HepG2 (cell line): ENCODE measurements at regions not wholly inside any gene's neighbourhood (a gene's known extent, or its start where the extent isn't known, plus 50 kb on each side); places are given as distances from the start of the nearest gene placed in this dataset.

ENCODE experiments used
- ATAC-seq: fragments of 200-7000 bp; cut with Tn5 transposase; 3 replicates; pipeline ENCODE4 v1.9.1; 2020; ENCODE audit warnings: mild to moderate bottlenecking, moderate library complexity
- BruUV-seq: library from RNA; stranded (reverse); fragments of 400-500 nt; replicated peaks from 2 replicates; lab custom pipeline; 2021; lab: Mats Ljungman, UMichigan
- CTCF ChIA-PET: fragments of 300-600 bp; formaldehyde crosslinking; extraction: SDS; loops from one replicate; lab custom pipeline; 2021; ENCODE audit warnings: low total read pairs, inconsistent platforms, low intra/inter-chr PET ratio; lab: Yijun Ruan, JAX
- POLR2A ChIA-PET: fragments of 350-600 bp; sonication (Branson Sonifier 250); formaldehyde crosslinking; loops from one replicate; lab custom pipeline; 2020; ENCODE audit warnings: antibody characterized with exemption, inconsistent platforms; lab: Yijun Ruan, JAX
- DNase-seq: peaks from one replicate; pipeline ENCODE4 v3.0.0-alpha.2; 2015; ENCODE audit warnings: low spot score
- FAIRE-seq: peaks from 3 replicates; lab custom pipeline; 2011; peaks lifted over from hg19 to GRCh38; lab: Jason Lieb, UNC
- H2AFZ ChIP-seq: one replicate; pipeline ENCODE4 v1.6.1; 2011; ENCODE audit warnings: low read length, inconsistent platforms
- H3K27ac ChIP-seq: fragments of 300-600 bp; 3 replicates; pipeline ENCODE4 v1.8.0; 2011; ENCODE audit warnings: mixed run types, mild to moderate bottlenecking, mixed read lengths, low read length, inconsistent platforms; ENCODE audit not compliant: insufficient read depth; ENCODE audit errors: extremely low read length
- H3K27me3 ChIP-seq, 2 experiments: fragments of 200-600 bp in 1 of 2; 2 replicates in 1 of 2; 3 replicates in 1 of 2; pipeline versions ENCODE4 v1.6.0 to v1.8.0; 2011; ENCODE audit warnings: low read length in 2 of 2, mild to moderate bottlenecking in 2 of 2, moderate library complexity in 2 of 2, inconsistent platforms in 1 of 2; ENCODE audit not compliant: insufficient read depth in 2 of 2, control insufficient read depth in 1 of 2
- H3K36me3 ChIP-seq, 2 experiments: fragments of 200-600 bp in 1 of 2; replicated peaks in 1 of 2; 2 replicates in 1 of 2; 3 replicates in 1 of 2; pipeline versions ENCODE4 v1.5.1 to v1.8.0; 2011; ENCODE audit warnings: low read length in 2 of 2, inconsistent platforms in 1 of 2; ENCODE audit not compliant: insufficient read depth in 2 of 2, control insufficient read depth in 1 of 2
- H3K4me1 ChIP-seq: 2 replicates; pipeline ENCODE4 v1.5.1; 2012; ENCODE audit warnings: low read length, inconsistent platforms; ENCODE audit not compliant: insufficient read depth
- H3K4me2 ChIP-seq: 2 replicates; pipeline ENCODE4 v1.6.0; 2011; ENCODE audit warnings: low read depth, low read length, inconsistent platforms
- H3K4me3 ChIP-seq, 3 experiments: fragments of 200-600 bp in 1 of 3; sonication (generic), shearing (Covaris generic) in 1 of 3; replicated peaks in 1 of 3; 2 replicates each; pipeline ENCODE4 v1.5.1; 2011 to 2016; ENCODE audit warnings: low read length in 3 of 3, inconsistent platforms in 2 of 3, low read depth in 2 of 3, mild to moderate bottlenecking in 2 of 3, control low read depth in 1 of 3, mixed read lengths in 1 of 3; ENCODE audit not compliant: insufficient read depth in 1 of 3
- H3K79me2 ChIP-seq: one replicate; pipeline ENCODE4 v1.6.1; 2011; ENCODE audit warnings: low read length, inconsistent platforms; ENCODE audit not compliant: insufficient read depth
- H3K9ac ChIP-seq: 2 replicates; pipeline ENCODE4 v1.6.0; 2011; ENCODE audit warnings: mild to moderate bottlenecking, low read depth, low read length, inconsistent platforms; ENCODE audit not compliant: insufficient read depth
- H3K9me3 ChIP-seq: 2 replicates; pipeline ENCODE4 v1.5.1; 2012; ENCODE audit warnings: mild to moderate bottlenecking, low read length
- H4K20me1 ChIP-seq: 2 replicates; pipeline ENCODE4 v1.6.0; 2011; ENCODE audit warnings: inconsistent platforms, mild to moderate bottlenecking, low read length, moderate library complexity; ENCODE audit not compliant: insufficient read depth
- ATAD3A ChIP-seq: sonication (generic); formaldehyde crosslinking; IDR thresholded peaks from 2 replicates; pipeline ENCODE4 v1.4.0; 2020; ENCODE audit warnings: missing genetic modification reagents
- CEBPG ChIP-seq: IDR thresholded peaks from 2 replicates; pipeline ENCODE4 v1.6.1; 2016
- CREB1 ChIP-seq, 2 experiments: fragments of 450-650 bp in 1 of 2; IDR thresholded peaks; 2 replicates each; pipeline ENCODE4 v1.6.1; 2016 to 2017; ENCODE audit warnings: control low read depth in 1 of 2, mild to moderate bottlenecking in 1 of 2, missing compliant biosample characterization in 1 of 2, missing genetic modification characterization in 1 of 2
- HMG20B ChIP-seq: conservative IDR thresholded peaks from 2 replicates; pipeline ENCODE4 v1.6.1; 2016; ENCODE audit warnings: missing genetic modification reagents, missing compliant biosample characterization
- HNF4G ChIP-seq, 2 experiments: sonication (generic) in 1 of 2; formaldehyde crosslinking in 1 of 2; IDR thresholded peaks; 2 replicates each; pipeline versions ENCODE4 v1.4.0 to v1.6.1; 2011 to 2020; ENCODE audit warnings: borderline replicate concordance in 2 of 2, low read depth in 2 of 2, mild to moderate bottlenecking in 2 of 2, low read length in 1 of 2, missing genetic modification reagents in 1 of 2, moderate library complexity in 1 of 2
- HNRNPL ChIP-seq: fragments of 200-400 bp; formaldehyde crosslinking; IDR thresholded peaks from 2 replicates; pipeline ENCODE4 v1.6.1; 2017; ENCODE audit warnings: mild to moderate bottlenecking, low read depth, low read length
- IRF9 ChIP-seq: sonication (generic); formaldehyde crosslinking; IDR thresholded peaks from 2 replicates; pipeline ENCODE4 v1.8.0; 2022; ENCODE audit warnings: missing genetic modification reagents, mild to moderate bottlenecking, borderline replicate concordance
- KDM4B ChIP-seq: sonication (generic); formaldehyde crosslinking; IDR thresholded peaks from 2 replicates; pipeline ENCODE4 v1.4.0; 2020; ENCODE audit warnings: missing genetic modification reagents
- NCOA2 ChIP-seq: sonication (generic); formaldehyde crosslinking; IDR thresholded peaks from 2 replicates; pipeline ENCODE4 v1.8.0; 2022; ENCODE audit warnings: inconsistent platforms
- REL ChIP-seq: sonication (generic); formaldehyde crosslinking; conservative IDR thresholded peaks from 2 replicates; pipeline ENCODE4 v1.8.0; 2022; ENCODE audit warnings: mild to moderate bottlenecking, missing genetic modification reagents, moderate library complexity
- RERE ChIP-seq: IDR thresholded peaks from 2 replicates; pipeline ENCODE4 v1.6.1; 2016; ENCODE audit warnings: low read depth, missing genetic modification reagents, missing compliant biosample characterization
- SAFB2 ChIP-seq: sonication (generic); formaldehyde crosslinking; IDR thresholded peaks from 2 replicates; pipeline ENCODE4 v1.5.1; 2020; ENCODE audit warnings: missing genetic modification reagents, low read depth, mild to moderate bottlenecking, borderline replicate concordance
- ZNF263 ChIP-seq: sonication (generic); formaldehyde crosslinking; IDR thresholded peaks from 2 replicates; pipeline ENCODE4 v1.4.0; 2020; ENCODE audit warnings: missing genetic modification reagents
- ZNF33B ChIP-seq: sonication (generic); formaldehyde crosslinking; IDR thresholded peaks from 2 replicates; pipeline ENCODE4 v1.5.1; 2020; ENCODE audit warnings: mild to moderate bottlenecking, missing genetic modification reagents
- ZNF556 ChIP-seq: sonication (generic); formaldehyde crosslinking; IDR thresholded peaks from 2 replicates; pipeline ENCODE4 v1.4.0; 2020; ENCODE audit warnings: mild to moderate bottlenecking, missing genetic modification reagents, borderline replicate concordance
- WGBS: methylation state at CpG from one replicate; pipeline ENCODE4 v1.1.6; 2017; ENCODE audit warnings: low lambda C conversion rate; 5-methylcytosine and 5-hydroxymethylcytosine counted together
- in situ Hi-C: cut with HindIII; loops from 2 replicates; pipeline ENCODE4 v1.10.0; 2017; ENCODE audit warnings: low pct_unique_long_range_greater_than_20kb; ENCODE audit not compliant: extremely low pct_ligation_motif_present
- intact Hi-C: fragments of 100-400 bp; cut with micrococcal nuclease; formaldehyde crosslinking; loops from one replicate; pipeline ENCODE4 v1.10.0; 2022; ENCODE audit not compliant: unreplicated experiment

- TF ChIP-seq SAFB2 (CRISPR knock-in tag) (no peak), RERE (no peak), HMG20B (CRISPR knock-in tag) (no peak)
- TF ChIP-seq, all 625 proteins: peak for 0
Measured at GRCh38 chr1:11357276-11357675, 84.3 kb downstream of the UBIAD1 start (continued).

GRCh38 chr1:11358984-11359383 is 86.0 kb downstream of the UBIAD1 start:
- Histone ChIP-seq H4K20me1 (no peaks in the 10 kb centered on the region), H3K9ac (no peak overlapping the region), H3K79me2 (no peaks in the 10 kb centered on the region), H3K36me3 (no peaks in the 10 kb centered on the region), H3K4me2 (no peak overlapping the region), H3K27me3 (peaks cover 3 to 41% of the 10 kb centered on the region in 2 experiments), H3K9me3 (no peaks in the 10 kb centered on the region), H3K4me3 (no peak overlapping the region), H2AFZ (no peak overlapping the region), H3K27ac (no peak overlapping the region), H3K4me1 (no peaks in the 10 kb centered on the region)
- BruUV-seq, result no TSS peak
- ATAC-seq (no peak), DNase-seq (no peak), FAIRE-seq (no peak)
- WGBS, result 0% methylated on average over 3 of the region's 6 CpGs
- intact Hi-C loops, result no loop called here
- CTCF ChIA-PET, result no interaction called here
- POLR2A ChIA-PET, result no interaction called here
- in situ Hi-C loops, result no loop called here
- TF ChIP-seq ATAD3A (CRISPR knock-in tag), result no peak
- no peak for TF ChIP-seq HNF4G (IDR thresholded peaks at IDR 0.05; ENCODE audit: borderline replicate concordance, low read depth, low read length)
- TF ChIP-seq HNF4G (CRISPR knock-in tag; IDR thresholded peaks at IDR 0.05; ENCODE audit: borderline replicate concordance, low read depth), result no peak
- TF ChIP-seq REL (CRISPR knock-in tag), result no peak
- TF ChIP-seq KDM4B (CRISPR knock-in tag), result no peak
- no peak for TF ChIP-seq IRF9 (CRISPR knock-in tag)
- no peak for TF ChIP-seq CEBPG (CRISPR knock-in tag)
- TF ChIP-seq CREB1 (IDR thresholded peaks at IDR 0.05), result no peak
- TF ChIP-seq CREB1 (CRISPR knock-in tag; IDR thresholded peaks at IDR 0.05), result no peak
- TF ChIP-seq ZNF33B (CRISPR knock-in tag), result no peak
- TF ChIP-seq NCOA2 (CRISPR knock-in tag), result no peak
- no peak for TF ChIP-seq ZNF556 (CRISPR knock-in tag)
- no peak for TF ChIP-seq HNRNPL
- TF ChIP-seq ZNF263 (CRISPR knock-in tag), result no peak
